ENCODE measurements at regions not wholly inside any gene's neighbourhood (a gene's known extent, or its start where the extent isn't known, plus 50 kb on each side); places are given as distances from the start of the nearest gene placed in this dataset.

- H3K9me3 ChIP-seq = no peaks in the 10 kb centered on the region
- intact Hi-C loops (cut with DNase I) = no loop called here
- H3K4me3 ChIP-seq = peak overlapping the region; percentile 13
- peak; percentile 28 for DNase-seq
- peak overlapping the region; percentile 83 for H3K27ac ChIP-seq
- no peaks in the 10 kb centered on the region for H3K27me3 ChIP-seq
- H3K9ac ChIP-seq (ENCODE audit: low read depth in 2 of 2, low read length in 2 of 2) = peak overlapping the region in 1 of 2 donors; percentile 62
- TF ChIP-seq CTCF (IDR thresholded peaks at IDR 0.05) = no peak
- H3K4me1 ChIP-seq = no peaks in the 10 kb centered on the region
- no peaks in the 10 kb centered on the region for H3K36me3 ChIP-seq
These were observed 162.1 kb upstream of the IFNG-AS1 start for GRCh38 chr12:67826946-67827720.

GRCh38 chr12:67827820-67828383 lies 161.3 kb upstream of the IFNG-AS1 start:
- DNase-seq = peak; percentile 40
- H3K36me3 ChIP-seq = no peaks in the 10 kb centered on the region
- no peaks in the 10 kb centered on the region for H3K4me1 ChIP-seq
- no peaks in the 10 kb centered on the region for H3K9me3 ChIP-seq
- peak overlapping the region; percentile 13 for H3K4me3 ChIP-seq
- no peak for TF ChIP-seq CTCF (IDR thresholded peaks at IDR 0.05)
- no peaks in the 10 kb centered on the region for H3K27me3 ChIP-seq
- peak overlapping the region; percentile 83 for H3K27ac ChIP-seq
- intact Hi-C loops (cut with DNase I) = no loop called here
- peak overlapping the region; percentile 13 to 62 for H3K9ac ChIP-seq (ENCODE audit: low read depth in 2 of 2, low read length in 2 of 2)

GRCh38 chr12:67829896-67830295 lies 159.4 kb upstream of the IFNG-AS1 start:
- no peaks in the 10 kb centered on the region for H3K9me3 ChIP-seq
- intact Hi-C loops (cut with DNase I) = no loop called here

GRCh38 chr12:67832155-67832554 lies 157.1 kb upstream of the IFNG-AS1 start:
- Histone ChIP-seq H3K36me3 (no peaks in the 10 kb centered on the region), H3K9me3 (no peaks in the 10 kb centered on the region), H3K27me3 (no peaks in the 10 kb centered on the region), H3K4me1 (no peaks in the 10 kb centered on the region), H3K27ac (no peak overlapping the region), H3K4me3 (no peak overlapping the region), H3K9ac (ENCODE audit: low read depth in 2 of 2, low read length in 2 of 2) (no peak overlapping the region)
- intact Hi-C loops (cut with DNase I) = no loop called here
- TF ChIP-seq CTCF (IDR thresholded peaks at IDR 0.05) = no peak
- DNase-seq = no peak

More at GRCh38 chr12:67829896-67830295, 159.4 kb upstream of the IFNG-AS1 start:
- H3K4me3 ChIP-seq = no peak overlapping the region
- no peaks in the 10 kb centered on the region for H3K27me3 ChIP-seq
- no peak overlapping the region for H3K9ac ChIP-seq (ENCODE audit: low read depth in 2 of 2, low read length in 2 of 2)
- H3K27ac ChIP-seq = no peak overlapping the region
- no peaks in the 10 kb centered on the region for H3K36me3 ChIP-seq
- no peak for DNase-seq
- no peaks in the 10 kb centered on the region for H3K4me1 ChIP-seq
- TF ChIP-seq CTCF (IDR thresholded peaks at IDR 0.05) = no peak

GRCh38 chr12:67833602-67834001 lies 155.6 kb upstream of the IFNG-AS1 start:
- intact Hi-C loops (cut with DNase I) = no loop called here
- no peak overlapping the region for H3K4me3 ChIP-seq
- TF ChIP-seq CTCF (IDR thresholded peaks at IDR 0.05) = no peak
- H3K9ac ChIP-seq (ENCODE audit: low read depth in 2 of 2, low read length in 2 of 2) = no peak overlapping the region
- H3K36me3 ChIP-seq = no peaks in the 10 kb centered on the region
- H3K4me1 ChIP-seq = no peaks in the 10 kb centered on the region
- H3K27ac ChIP-seq = no peak overlapping the region
- DNase-seq = no peak
- H3K27me3 ChIP-seq = no peaks in the 10 kb centered on the region
- no peaks in the 10 kb centered on the region for H3K9me3 ChIP-seq

All from colonic mucosa (tissue), 4 donors.